C4-2B (cell line): ENCODE measurements at regions not wholly inside any gene's neighbourhood (a gene's known extent, or its start where the extent isn't known, plus 50 kb on each side); places are given as distances from the start of the nearest gene placed in this dataset.
"Not testable (repeated sequence)": the region's sequence is repeated elsewhere in the genome, so short reads cannot be mapped to it uniquely, and the experiment has no call there.

Experiments
- H3K27ac ChIP-seq: fragments of 450-650 bp; 2 replicates; pipeline ENCODE4 v1.5.1; 2017
- CTCF ChIP-seq: fragments of 450-650 bp; conservative IDR thresholded peaks from 2 replicates; pipeline ENCODE4 v1.5.1; 2017; ENCODE audit warnings: mild to moderate bottlenecking
- ZFX ChIP-seq: fragments of 450-650 bp; IDR thresholded peaks from 2 replicates; pipeline ENCODE4 v1.6.1; 2017

GRCh38 chr2:146576339-146577111 lies 1268.3 kb upstream of the ACVR2A start:
- no peak overlapping the region for H3K27ac ChIP-seq
- TF ChIP-seq ZFX (no peak), CTCF (no peak)

GRCh38 chr2:146572598-146572997 lies 1272.2 kb upstream of the ACVR2A start:
- no peak for TF ChIP-seq CTCF
- no peak for TF ChIP-seq ZFX
- no peak overlapping the region for H3K27ac ChIP-seq

GRCh38 chr2:146561996-146562395 lies 1282.8 kb upstream of the ACVR2A start:
- H3K27ac ChIP-seq, result no peak overlapping the region
- TF ChIP-seq CTCF, result no peak
- TF ChIP-seq ZFX, result no peak

GRCh38 chr2:146547236-146547635 lies 1297.6 kb upstream of the ACVR2A start:
- no peak overlapping the region for H3K27ac ChIP-seq
- TF ChIP-seq CTCF, result no peak
- no peak for TF ChIP-seq ZFX

- no peak overlapping the region for H3K27ac ChIP-seq
- TF ChIP-seq CTCF (no peak), ZFX (no peak)
Measured at GRCh38 chr2:146544701-146545100, 1300.1 kb upstream of the ACVR2A start.

- no peak overlapping the region for H3K27ac ChIP-seq
- TF ChIP-seq ZFX (no peak), CTCF (no peak)
Measured at GRCh38 chr2:146541896-146542295, 1302.9 kb upstream of the ACVR2A start.

GRCh38 chr2:146540271-146540932 lies 1304.4 kb upstream of the ACVR2A start:
- TF ChIP-seq ZFX, result no peak
- no peak for TF ChIP-seq CTCF
- no peak overlapping the region for H3K27ac ChIP-seq

DNA sequence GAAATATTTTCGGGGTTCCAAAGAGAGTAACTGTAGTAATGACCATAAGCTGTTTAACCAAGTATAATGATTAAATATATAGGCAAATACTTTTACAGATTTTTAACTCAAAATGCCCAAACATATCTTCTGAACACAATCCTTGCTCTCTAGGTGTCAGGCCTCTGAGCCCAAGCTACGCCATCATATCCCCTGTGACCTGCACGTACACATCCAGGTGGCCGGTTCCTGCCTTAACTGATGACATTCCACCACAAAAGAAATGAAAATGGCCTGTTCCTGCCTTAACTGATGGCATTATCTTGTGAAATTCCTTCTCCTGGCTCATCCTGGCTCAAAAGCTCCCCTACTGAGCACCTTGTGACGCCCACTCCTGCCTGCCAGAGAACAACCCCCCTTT lies 1305.1 kb upstream of the ACVR2A start:
- not testable (repeated sequence) for H3K27ac ChIP-seq
